ENCODE measurements at regions not wholly inside any gene's neighbourhood (a gene's known extent, or its start where the extent isn't known, plus 50 kb on each side); places are given as distances from the start of the nearest gene placed in this dataset.

DNA sequence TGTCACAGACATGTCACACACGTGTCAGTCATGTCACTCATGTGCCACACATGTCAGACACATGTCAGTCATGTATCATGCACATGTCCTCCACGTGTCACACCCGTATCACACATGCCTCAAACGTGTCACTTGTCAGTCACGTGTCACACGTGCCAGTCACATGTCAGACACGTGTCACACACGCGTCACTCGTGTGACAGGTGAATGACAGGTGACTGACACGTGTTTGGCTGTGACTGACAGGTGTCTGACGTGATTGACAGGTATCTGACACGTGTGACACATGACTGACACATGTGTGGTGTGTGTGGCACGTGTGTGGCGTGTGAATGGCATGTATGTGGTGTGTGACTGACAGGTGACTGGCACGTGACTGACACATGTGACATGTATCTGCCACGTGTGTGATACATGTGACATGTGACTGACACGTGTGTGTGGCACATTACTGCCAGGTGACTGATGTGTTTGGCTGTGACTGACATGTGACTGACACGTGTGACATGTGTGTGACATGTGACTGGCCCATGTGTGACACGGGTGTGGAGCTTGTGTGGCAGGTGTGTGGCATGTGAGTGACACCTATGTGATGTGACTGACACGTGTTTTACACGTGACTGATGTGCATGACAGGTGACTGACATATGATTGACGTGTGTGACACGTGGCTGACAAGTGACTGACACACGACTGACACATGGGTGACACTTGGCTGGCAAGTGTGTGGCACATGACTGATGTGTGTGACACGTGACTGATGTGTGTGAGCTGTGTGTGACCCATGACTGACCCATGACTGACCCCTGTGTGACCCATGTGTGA lies 90.7 kb upstream of the GPC3 start:
- Histone ChIP-seq H3K9me3 (ENCODE audit: control insufficient read depth in 4 of 4, insufficient read depth in 3 of 4, low read length in 3 of 4) (peaks cover 0 to 13% (median 0%) of the 10 kb centered on the region in 4 donors), H3K27me3 (ENCODE audit: control insufficient read depth in 3 of 3, insufficient read depth in 3 of 3, low read length in 2 of 3) (peaks cover 0 to 4% (median 0%) of the 10 kb centered on the region in 3 donors), H3K36me3 (ENCODE audit: control insufficient read depth in 4 of 4, insufficient read depth in 4 of 4, low read length in 4 of 4) (no peaks in the 10 kb centered on the region), H3K27ac (ENCODE audit: low read depth in 1 of 2, low read length in 1 of 2) (no peak overlapping the region), H3K4me1 (ENCODE audit: control insufficient read depth in 5 of 5, insufficient read depth in 5 of 5, low read length in 5 of 5) (no peaks in the 10 kb centered on the region), H3K4me3 (no peak overlapping the region), H3K9ac (ENCODE audit: insufficient read depth in 1 of 2, low read length in 2 of 2) (no peak overlapping the region)
- 76 to 93% methylated on average over 26 of the region's 26 CpGs for WGBS, 2 donors
- DNase-seq (peak; percentile 4 to 20 (median 14)), ATAC-seq (ENCODE audit: insufficient read depth, low FRiP score) (no peak)
- TF ChIP-seq, protein P1, sequence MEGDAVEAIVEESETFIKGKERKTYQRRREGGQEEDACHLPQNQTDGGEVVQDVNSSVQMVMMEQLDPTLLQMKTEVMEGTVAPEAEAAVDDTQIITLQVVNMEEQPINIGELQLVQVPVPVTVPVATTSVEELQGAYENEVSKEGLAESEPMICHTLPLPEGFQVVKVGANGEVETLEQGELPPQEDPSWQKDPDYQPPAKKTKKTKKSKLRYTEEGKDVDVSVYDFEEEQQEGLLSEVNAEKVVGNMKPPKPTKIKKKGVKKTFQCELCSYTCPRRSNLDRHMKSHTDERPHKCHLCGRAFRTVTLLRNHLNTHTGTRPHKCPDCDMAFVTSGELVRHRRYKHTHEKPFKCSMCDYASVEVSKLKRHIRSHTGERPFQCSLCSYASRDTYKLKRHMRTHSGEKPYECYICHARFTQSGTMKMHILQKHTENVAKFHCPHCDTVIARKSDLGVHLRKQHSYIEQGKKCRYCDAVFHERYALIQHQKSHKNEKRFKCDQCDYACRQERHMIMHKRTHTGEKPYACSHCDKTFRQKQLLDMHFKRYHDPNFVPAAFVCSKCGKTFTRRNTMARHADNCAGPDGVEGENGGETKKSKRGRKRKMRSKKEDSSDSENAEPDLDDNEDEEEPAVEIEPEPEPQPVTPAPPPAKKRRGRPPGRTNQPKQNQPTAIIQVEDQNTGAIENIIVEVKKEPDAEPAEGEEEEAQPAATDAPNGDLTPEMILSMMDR (IDR thresholded peaks at IDR 0.05; ENCODE audit: control extremely low read depth, extremely low read depth), result no peak

DNA sequence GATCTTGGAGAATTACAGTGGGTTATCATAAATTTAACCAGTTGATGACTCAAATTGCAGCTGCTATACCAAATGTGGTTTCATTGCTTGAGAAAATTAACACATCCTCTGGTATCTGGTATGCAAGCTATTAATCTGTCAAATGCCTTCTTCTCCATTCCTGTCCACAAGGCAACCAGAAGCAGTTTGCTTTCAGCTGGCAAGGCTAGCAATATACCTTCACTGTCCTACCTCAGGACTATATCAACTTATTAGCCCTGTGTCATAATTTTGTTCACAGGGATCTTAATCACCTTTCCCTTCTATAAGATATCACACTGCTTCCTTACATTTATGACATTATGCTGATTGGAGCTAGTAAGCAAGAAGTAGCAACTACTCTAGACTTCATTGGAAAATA lies 110.0 kb upstream of the GPC3 start:
- Histone ChIP-seq H3K36me3 (ENCODE audit: control insufficient read depth in 4 of 4, insufficient read depth in 4 of 4, low read length in 4 of 4) (no peaks in the 10 kb centered on the region), H3K4me1 (ENCODE audit: control insufficient read depth in 5 of 5, insufficient read depth in 5 of 5, low read length in 5 of 5) (no peaks in the 10 kb centered on the region), H3K9ac (ENCODE audit: insufficient read depth in 1 of 2, low read length in 2 of 2) (no peak overlapping the region), H3K9me3 (ENCODE audit: control insufficient read depth in 4 of 4, insufficient read depth in 3 of 4, low read length in 3 of 4) (peaks cover 0 to 3% (median 0%) of the 10 kb centered on the region in 4 donors), H3K27ac (ENCODE audit: low read depth in 1 of 2, low read length in 1 of 2) (no peak overlapping the region), H3K4me3 (no peak overlapping the region), H3K27me3 (ENCODE audit: control insufficient read depth in 3 of 3, insufficient read depth in 3 of 3, low read length in 2 of 3) (peaks cover 0 to 5% (median 4%) of the 10 kb centered on the region in 3 donors)
- TF ChIP-seq, protein P1 (IDR thresholded peaks at IDR 0.05; ENCODE audit: control extremely low read depth, extremely low read depth), result no peak
- DNase-seq (no peak), ATAC-seq (ENCODE audit: insufficient read depth, low FRiP score) (no peak)

GRCh38 chrX:134101636-134102035 lies 116.2 kb upstream of the GPC3 start:
- H3K27me3 ChIP-seq (ENCODE audit: control insufficient read depth in 3 of 3, insufficient read depth in 3 of 3, low read length in 2 of 3), result peaks cover 0 to 6% (median 0%) of the 10 kb centered on the region in 3 donors
- TF ChIP-seq, protein P1 (IDR thresholded peaks at IDR 0.05; ENCODE audit: control extremely low read depth, extremely low read depth), result no peak
- H3K36me3 ChIP-seq (ENCODE audit: control insufficient read depth in 4 of 4, insufficient read depth in 4 of 4, low read length in 4 of 4), result no peaks in the 10 kb centered on the region
- DNase-seq (no peak), ATAC-seq (ENCODE audit: insufficient read depth, low FRiP score) (no peak)
- no peak overlapping the region for H3K27ac ChIP-seq (ENCODE audit: low read depth in 1 of 2, low read length in 1 of 2)
- no peak overlapping the region for H3K9ac ChIP-seq (ENCODE audit: insufficient read depth in 1 of 2, low read length in 2 of 2)
- H3K4me1 ChIP-seq (ENCODE audit: control insufficient read depth in 5 of 5, insufficient read depth in 5 of 5, low read length in 5 of 5), result no peaks in the 10 kb centered on the region
- peaks cover 0 to 7% (median 0%) of the 10 kb centered on the region in 4 donors for H3K9me3 ChIP-seq (ENCODE audit: control insufficient read depth in 4 of 4, insufficient read depth in 3 of 4, low read length in 3 of 4)
- H3K4me3 ChIP-seq, result no peak overlapping the region
